Sigmoid colon (tissue), 6 donors: ENCODE measurements at regions not wholly inside any gene's neighbourhood (a gene's known extent, or its start where the extent isn't known, plus 50 kb on each side); places are given as distances from the start of the nearest gene placed in this dataset.
"Not testable (repeated sequence)": the region's sequence is repeated elsewhere in the genome, so short reads cannot be mapped to it uniquely, and the experiment has no call there.

Source experiments
- DNase-seq: peaks from one replicate; pipeline ENCODE4 v3.0.0-alpha.2; 2019
- H3K27ac ChIP-seq, 4 donors: fragments of 200-600 bp; sonication (generic); one replicate each; pipeline ENCODE4 v1.5.1; 2016 to 2019; ENCODE audit warnings: mild to moderate bottlenecking in 1 of 4
- H3K27me3 ChIP-seq, 3 donors: fragments of 200-600 bp; sonication (generic); one replicate each; pipeline ENCODE4 v1.5.1; 2019; ENCODE audit warnings: mild to moderate bottlenecking in 1 of 3
- H3K36me3 ChIP-seq, 4 donors: fragments of 200-600 bp; sonication (generic); one replicate each; pipeline ENCODE4 v1.5.1; 2016 to 2019
- H3K4me1 ChIP-seq, 4 donors: fragments of 200-600 bp; sonication (generic); one replicate each; pipeline ENCODE4 v1.5.1; 2017 to 2019
- H3K4me3 ChIP-seq, 4 donors: fragments of 200-600 bp; sonication (generic); one replicate each; pipeline ENCODE4 v1.5.1; 2017 to 2019; ENCODE audit warnings: mild to moderate bottlenecking in 2 of 4, moderate library complexity in 1 of 4
- H3K9me3 ChIP-seq, 4 donors: fragments of 200-600 bp in 3 of 4; sonication (generic) in 3 of 4; one replicate each; pipeline versions ENCODE4 v1.5.1 to v1.6.1; 2013 to 2019
- EP300 ChIP-seq, 4 donors: sonication (generic); formaldehyde crosslinking; IDR thresholded peaks; one replicate each; pipeline ENCODE4 v1.6.1; 2017; ENCODE audit warnings: antibody characterized with exemption in 4 of 4
- POLR2A ChIP-seq, 2 donors: fragments of 450-650 bp; IDR thresholded peaks; one replicate each; pipeline ENCODE4 v1.6.1; 2016; ENCODE audit warnings: antibody characterized with exemption in 2 of 2, mild to moderate bottlenecking in 2 of 2, moderate library complexity in 2 of 2
- POLR2AphosphoS5 ChIP-seq, 4 donors: sonication (generic); formaldehyde crosslinking; IDR thresholded peaks; one replicate each; pipeline ENCODE4 v1.6.1; 2017; ENCODE audit warnings: antibody characterized with exemption in 4 of 4
- WGBS, 2 donors: extraction: QIAGEN DNeasy Blood & Tissue Kit; methylation state at CpG; one replicate each; pipeline ENCODE4 v1.1.7; 2013; 5-methylcytosine and 5-hydroxymethylcytosine counted together
- intact Hi-C: fragments of 100-400 bp; cut with DNase I; formaldehyde crosslinking; loops from one replicate; pipeline ENCODE4 v1.15.1; 2023
- TF ChIP-seq, protein P1 (sequence below), 4 experiments: fragments of 450-650 bp in 3 of 4; fragments of 200-600 bp in 1 of 4; IDR thresholded peaks; one replicate each; pipeline ENCODE4 v1.5.1; 2016 to 2019; ENCODE audit warnings: antibody characterized with exemption in 4 of 4, mild to moderate bottlenecking in 3 of 4, moderate library complexity in 2 of 4
- donor health status: healthy with polysubstance abuse.
- donor health status: healthy.

DNA sequence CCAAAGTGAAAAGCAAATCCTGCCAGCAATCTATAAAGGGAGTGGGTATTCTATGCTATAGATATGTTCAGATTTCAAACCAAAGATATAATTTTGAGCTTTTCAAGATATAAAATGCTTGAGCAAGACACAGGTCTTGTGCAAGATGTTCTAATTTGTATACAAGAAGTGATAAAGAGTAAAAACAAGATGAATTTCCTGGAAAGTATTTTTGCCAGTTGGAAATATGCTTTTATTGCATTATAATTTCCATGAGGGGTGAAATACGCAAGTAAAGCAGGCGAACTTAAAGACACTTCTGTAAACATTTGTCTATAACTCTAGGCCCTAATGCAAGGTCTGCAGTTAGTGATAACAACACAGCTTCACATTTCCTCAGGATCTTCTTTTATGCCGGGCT is 640.5 kb downstream of the TMEM182 start:
- H3K4me1 ChIP-seq = no peaks in the 10 kb centered on the region
- intact Hi-C loops = no loop called here
- no peak overlapping the region for H3K4me3 ChIP-seq
- no peak for DNase-seq
- no peaks in the 10 kb centered on the region for H3K36me3 ChIP-seq
- TF ChIP-seq POLR2AphosphoS5 (IDR thresholded peaks at IDR 0.05) (no peak), EP300 (IDR thresholded peaks at IDR 0.05) (no peak), POLR2A (IDR thresholded peaks at IDR 0.05) (no peak)
- TF ChIP-seq, protein P1, sequence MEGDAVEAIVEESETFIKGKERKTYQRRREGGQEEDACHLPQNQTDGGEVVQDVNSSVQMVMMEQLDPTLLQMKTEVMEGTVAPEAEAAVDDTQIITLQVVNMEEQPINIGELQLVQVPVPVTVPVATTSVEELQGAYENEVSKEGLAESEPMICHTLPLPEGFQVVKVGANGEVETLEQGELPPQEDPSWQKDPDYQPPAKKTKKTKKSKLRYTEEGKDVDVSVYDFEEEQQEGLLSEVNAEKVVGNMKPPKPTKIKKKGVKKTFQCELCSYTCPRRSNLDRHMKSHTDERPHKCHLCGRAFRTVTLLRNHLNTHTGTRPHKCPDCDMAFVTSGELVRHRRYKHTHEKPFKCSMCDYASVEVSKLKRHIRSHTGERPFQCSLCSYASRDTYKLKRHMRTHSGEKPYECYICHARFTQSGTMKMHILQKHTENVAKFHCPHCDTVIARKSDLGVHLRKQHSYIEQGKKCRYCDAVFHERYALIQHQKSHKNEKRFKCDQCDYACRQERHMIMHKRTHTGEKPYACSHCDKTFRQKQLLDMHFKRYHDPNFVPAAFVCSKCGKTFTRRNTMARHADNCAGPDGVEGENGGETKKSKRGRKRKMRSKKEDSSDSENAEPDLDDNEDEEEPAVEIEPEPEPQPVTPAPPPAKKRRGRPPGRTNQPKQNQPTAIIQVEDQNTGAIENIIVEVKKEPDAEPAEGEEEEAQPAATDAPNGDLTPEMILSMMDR (IDR thresholded peaks at IDR 0.05) = no peak
- WGBS, 2 donors = 68 to 79% methylated on average over 3 of the region's 3 CpGs
- H3K9me3 ChIP-seq = no peaks in the 10 kb centered on the region
- H3K27ac ChIP-seq = no peak overlapping the region
- no peaks in the 10 kb centered on the region for H3K27me3 ChIP-seq

DNA sequence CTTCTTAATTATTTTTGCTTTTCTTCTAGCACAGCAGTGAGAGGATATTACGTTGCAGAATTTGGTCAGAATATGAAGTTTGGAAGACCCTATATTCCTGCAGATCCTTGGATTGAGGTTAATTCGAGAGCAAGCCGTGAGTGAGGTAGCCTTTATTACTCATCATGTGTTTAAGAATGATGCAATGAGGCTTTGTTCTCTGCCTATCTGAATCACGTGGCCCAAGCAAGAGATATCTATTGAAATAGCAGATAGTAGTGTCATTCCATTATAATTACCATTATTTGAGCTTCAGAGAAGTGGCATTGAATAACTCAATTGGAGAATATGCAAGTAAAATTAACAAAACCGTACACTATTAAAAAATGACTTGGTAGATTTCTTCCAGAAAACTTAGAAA is 641.1 kb downstream of the TMEM182 start:
- no peaks in the 10 kb centered on the region for H3K36me3 ChIP-seq
- H3K4me1 ChIP-seq = no peaks in the 10 kb centered on the region
- TF ChIP-seq EP300 (IDR thresholded peaks at IDR 0.05) = no peak
- no peak for TF ChIP-seq POLR2AphosphoS5 (IDR thresholded peaks at IDR 0.05)
- TF ChIP-seq POLR2A (IDR thresholded peaks at IDR 0.05) = no peak
- TF ChIP-seq, protein P1 (IDR thresholded peaks at IDR 0.05) = no peak
- H3K27me3 ChIP-seq = no peaks in the 10 kb centered on the region
- no peak overlapping the region for H3K27ac ChIP-seq
- no peaks in the 10 kb centered on the region for H3K9me3 ChIP-seq
- intact Hi-C loops = no loop called here
- H3K4me3 ChIP-seq = no peak overlapping the region
- whole genome bisulfite sequencing, 2 donors = 77 to 84% methylated on average over 5 of the region's 5 CpGs
- no peak for DNase-seq

DNA sequence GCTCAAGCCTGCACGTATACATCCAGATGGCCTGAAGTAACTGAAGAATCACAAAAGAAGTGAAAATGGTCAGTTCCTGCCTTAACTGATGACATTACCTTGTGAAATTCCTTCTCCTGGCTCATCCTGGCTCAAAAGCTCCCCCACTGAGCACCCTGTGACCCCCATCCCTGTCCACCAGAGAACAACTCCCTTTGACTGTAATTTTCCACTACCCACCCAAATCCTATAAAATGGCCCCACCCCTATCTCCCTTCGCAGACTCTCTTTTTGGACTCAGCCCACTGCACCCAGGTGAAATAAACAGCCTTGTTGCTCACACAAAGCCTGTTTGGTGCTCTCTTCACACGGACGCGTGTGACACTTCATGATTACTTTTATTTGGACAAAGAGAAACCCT is 641.6 kb downstream of the TMEM182 start:
- DNase-seq, H3K27ac ChIP-seq, H3K4me3 ChIP-seq, intact Hi-C loops, H3K4me1 ChIP-seq, H3K36me3 ChIP-seq, H3K9me3 ChIP-seq, H3K27me3 ChIP-seq: not testable (repeated sequence)
- 89% methylated on average over 5 of the region's 5 CpGs for WGBS, 2 donors

DNA sequence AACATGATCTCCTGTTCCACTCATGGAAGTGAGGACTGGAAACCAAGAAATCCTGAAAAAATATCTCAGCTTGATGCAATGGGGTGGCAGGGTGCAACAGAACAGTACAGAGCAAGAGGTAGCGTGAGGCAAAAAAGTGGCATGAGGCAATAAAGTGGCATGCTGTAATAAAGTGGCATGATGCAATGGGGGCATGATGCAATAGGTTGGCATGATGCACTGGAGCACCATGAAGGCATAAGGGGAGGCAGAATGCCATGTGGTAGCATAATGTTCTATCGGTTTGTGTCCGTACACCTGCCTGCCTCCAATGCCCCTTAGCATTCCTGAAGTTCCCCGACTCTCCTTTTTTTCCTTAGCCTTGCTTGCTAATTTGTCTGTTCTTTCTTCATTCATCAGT is 648.4 kb downstream of the TMEM182 start:
- DNase-seq = no peak
- Histone ChIP-seq H3K4me1 (no peaks in the 10 kb centered on the region), H3K9me3 (no peaks in the 10 kb centered on the region), H3K27ac (no peak overlapping the region), H3K36me3 (no peaks in the 10 kb centered on the region), H3K27me3 (no peaks in the 10 kb centered on the region), H3K4me3 (no peak overlapping the region)
- 90 to 93% methylated on average over 4 of the region's 4 CpGs for WGBS, 2 donors
- TF ChIP-seq POLR2AphosphoS5 (IDR thresholded peaks at IDR 0.05) = no peak
- TF ChIP-seq, protein P1 (IDR thresholded peaks at IDR 0.05) = no peak
- intact Hi-C loops = no loop called here

DNA sequence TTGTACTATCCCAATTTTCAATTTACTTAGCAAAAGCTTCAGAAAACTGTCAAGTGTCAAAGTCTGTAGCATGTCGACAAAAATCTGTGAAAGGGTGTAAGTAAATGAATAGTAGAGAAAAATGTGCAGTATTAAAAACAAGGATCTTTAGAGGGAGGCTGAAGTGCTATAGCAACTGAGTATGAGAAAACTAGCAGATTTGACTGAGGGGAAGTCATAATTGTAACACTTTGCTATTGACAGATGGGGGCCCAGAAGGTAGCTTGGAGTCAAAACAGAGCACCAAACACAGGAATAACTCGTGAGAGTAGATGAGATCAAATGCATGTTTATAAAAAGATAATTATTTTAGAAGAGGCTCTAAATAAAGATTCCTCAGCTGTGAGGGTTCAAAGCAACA is 657.7 kb downstream of the TMEM182 start:
- TF ChIP-seq POLR2AphosphoS5 (IDR thresholded peaks at IDR 0.05) (no peak), POLR2A (IDR thresholded peaks at IDR 0.05) (no peak)
- TF ChIP-seq, protein P1 (IDR thresholded peaks at IDR 0.05) = no peak
- no peaks in the 10 kb centered on the region for H3K4me1 ChIP-seq
- no peaks in the 10 kb centered on the region for H3K27me3 ChIP-seq
- no peaks in the 10 kb centered on the region for H3K36me3 ChIP-seq
- H3K9me3 ChIP-seq = no peaks in the 10 kb centered on the region
- no peak overlapping the region for H3K27ac ChIP-seq
- H3K4me3 ChIP-seq = no peak overlapping the region
- intact Hi-C loops = no loop called here
- 74 to 78% methylated on average over 2 of the region's 2 CpGs for WGBS, 2 donors
- no peak for DNase-seq
